NCI-H2107 treated with DMSO at 0.1 percent for 48 hours (cell line): ENCODE measurements at regions not wholly inside any gene's neighbourhood (a gene's known extent, or its start where the extent isn't known, plus 50 kb on each side); places are given as distances from the start of the nearest gene placed in this dataset.

Source experiments
- DNase-seq: peaks from one replicate; lab custom pipeline; 2025; ENCODE audit not compliant: unreplicated experiment; lab: John Stamatoyannopoulos, UW

- no peak for DNase-seq
Measured at GRCh38 chr1:113007706-113008364, 51.8 kb upstream of the SLC16A1 start.

DNA sequence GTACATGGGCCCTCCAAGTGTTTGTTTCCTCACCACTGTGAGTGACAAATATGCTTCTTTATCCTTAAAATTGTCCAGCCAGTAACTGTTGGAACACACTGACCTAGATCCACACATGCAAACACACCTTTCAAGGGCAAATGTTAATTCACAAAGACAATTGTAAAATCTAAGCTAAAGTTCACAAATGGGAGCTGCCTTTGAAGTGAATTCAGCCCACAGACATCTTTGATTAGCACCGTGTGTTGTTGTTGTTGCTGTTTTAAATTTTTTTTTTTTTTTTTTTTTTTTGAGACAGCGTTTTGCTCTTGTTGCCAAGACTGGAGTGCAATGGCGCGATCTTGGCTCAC lies 52.3 kb upstream of the SLC16A1 start:
- no peak for DNase-seq

GRCh38 chr1:113012149-113012548 lies 56.2 kb upstream of the SLC16A1 start:
- no peak for DNase-seq

- DNase-seq = no peak
Measured at GRCh38 chr1:113013823-113014222, 57.8 kb upstream of the SLC16A1 start.

GRCh38 chr1:113014508-113014907 lies 58.5 kb upstream of the LRIG2 start:
- no peak for DNase-seq

DNA sequence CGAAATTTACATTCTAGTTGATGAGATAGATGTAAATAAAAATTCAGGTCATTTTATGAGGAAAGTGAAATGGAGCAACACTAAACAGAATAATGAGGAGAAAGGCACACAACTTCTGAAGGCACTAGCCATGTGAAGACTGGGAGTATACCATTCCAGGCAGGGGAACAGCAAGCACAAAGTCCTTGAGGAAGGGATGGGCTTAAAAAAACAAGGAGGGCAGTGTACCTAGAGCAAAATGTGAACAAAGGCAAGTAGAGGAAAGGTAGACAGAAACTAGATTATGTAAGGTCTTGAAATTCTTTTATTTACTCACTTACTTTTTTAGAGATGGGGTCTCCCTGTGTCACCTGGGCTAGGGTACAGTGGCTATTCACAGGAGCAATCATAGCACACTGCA lies 54.1 kb upstream of the LRIG2 start:
- no peak for DNase-seq

GRCh38 chr1:113021430-113022085 lies 51.4 kb upstream of the LRIG2 start:
- DNase-seq = peak; percentile 47
